ENCODE measurements at regions not wholly inside any gene's neighbourhood (a gene's known extent, or its start where the extent isn't known, plus 50 kb on each side); places are given as distances from the start of the nearest gene placed in this dataset.

DNA sequence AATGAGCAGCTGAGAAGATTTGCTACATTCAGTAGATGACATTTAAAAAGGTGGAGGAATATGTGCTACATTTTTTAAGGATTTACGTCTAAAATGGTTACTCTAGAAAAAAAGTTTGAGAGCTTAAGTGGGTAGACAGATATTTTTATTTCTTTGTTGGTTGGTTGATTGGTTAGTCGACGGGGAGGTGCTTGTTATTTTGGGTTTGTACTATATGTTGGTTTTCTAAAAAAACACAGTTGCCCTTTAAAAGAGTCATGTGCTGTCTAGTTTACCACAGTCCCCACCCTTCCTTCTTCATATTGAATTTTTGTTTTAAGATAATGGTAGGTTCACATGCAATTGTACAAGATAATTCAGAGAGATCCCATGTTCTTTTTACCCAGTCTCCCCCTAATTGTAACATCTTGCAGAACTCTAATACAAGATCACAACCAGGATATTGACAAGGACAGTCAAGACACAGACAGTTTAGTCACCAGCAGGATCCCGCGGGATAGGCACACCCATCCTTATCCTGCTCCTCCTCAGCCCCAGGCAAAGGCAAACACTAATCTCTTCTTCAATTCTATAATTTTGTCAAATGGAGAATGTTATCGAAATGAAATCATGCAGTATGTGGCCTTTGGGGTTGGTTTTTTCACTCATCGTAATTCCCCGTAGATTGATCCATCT lies 171.4 kb downstream of the FOXO1 start:
- DNase-seq: no peak

- no peak for DNase-seq
Observed at GRCh38 chr13:40495621-40496001, 170.8 kb downstream of the FOXO1 start.

GRCh38 chr13:40496035-40496810 lies 170.2 kb downstream of the FOXO1 start:
- no peak for DNase-seq

DNA sequence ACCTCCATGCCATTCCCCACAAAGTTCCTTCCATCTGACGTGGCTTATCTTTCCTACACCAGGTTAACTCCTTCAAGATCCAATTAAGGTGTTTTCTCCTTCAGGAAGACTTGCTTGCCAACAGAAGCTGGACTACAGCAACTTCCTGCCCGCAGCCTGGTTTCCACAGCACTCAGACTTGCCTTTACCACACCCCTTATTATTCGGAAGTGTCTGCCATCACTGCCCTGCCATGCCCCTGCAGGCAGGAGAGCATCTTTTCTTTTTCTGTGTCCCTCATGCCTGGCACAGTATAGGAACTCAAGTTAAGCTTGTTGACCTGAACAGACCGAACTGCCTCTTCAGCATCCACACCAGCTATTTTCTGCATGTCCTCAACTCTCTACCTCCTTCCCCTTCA lies 168.0 kb downstream of the FOXO1 start:
- no peak for DNase-seq

DNA sequence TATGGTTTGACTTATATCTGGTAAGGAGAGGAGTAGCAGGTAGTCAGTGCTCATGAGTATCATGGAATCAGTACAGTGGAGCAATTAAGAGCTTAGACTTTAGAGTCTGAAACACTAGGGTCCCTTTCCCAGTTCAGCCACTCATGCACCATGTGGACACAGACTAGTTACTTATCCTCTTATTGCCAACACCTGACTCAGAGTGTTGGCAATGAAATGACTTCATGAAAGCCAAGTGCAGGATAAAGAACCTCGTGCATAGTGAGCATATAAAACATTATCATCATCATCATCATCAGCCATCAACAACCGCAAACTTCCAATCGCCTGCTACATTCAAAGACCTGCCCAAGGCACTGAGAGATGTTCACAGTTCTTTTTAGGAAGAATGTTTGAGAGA lies 164.2 kb downstream of the FOXO1 start:
- DNase-seq: no peak

GRCh38 chr13:40503011-40503410 lies 163.4 kb downstream of the FOXO1 start:
- no peak for DNase-seq

- no peak for DNase-seq
Observed at GRCh38 chr13:40503966-40504591, 162.4 kb downstream of the FOXO1 start.

- no peak for DNase-seq
Observed at GRCh38 chr13:40504641-40505040, 161.8 kb downstream of the FOXO1 start.

- no peak for DNase-seq
Observed at GRCh38 chr13:40505196-40505595, 161.2 kb downstream of the FOXO1 start.

Measured in DMS 273 treated with DMSO at 0.1 percent for 48 hours (cell line).